DOHH2 (cell line): ENCODE measurements at regions not wholly inside any gene's neighbourhood (a gene's known extent, or its start where the extent isn't known, plus 50 kb on each side); places are given as distances from the start of the nearest gene placed in this dataset.

ENCODE experiments used
- H3F3A ChIP-seq: fragments of 200-600 bp; sonication (generic), shearing (Covaris generic); 2 replicates; pipeline ENCODE4 v1.6.0; 2016; ENCODE audit warnings: antibody characterized with exemption, mild to moderate bottlenecking; ENCODE audit not compliant: control insufficient read depth, insufficient read depth
- H3K27ac ChIP-seq: fragments of 200-600 bp; sonication (generic); 2 replicates; pipeline ENCODE4 v1.5.1; 2014; ENCODE audit warnings: low read depth, mild to moderate bottlenecking, low read length, moderate library complexity
- H3K27me3 ChIP-seq: fragments of 200-600 bp; sonication (generic); 2 replicates; pipeline ENCODE4 v1.6.1; 2014; ENCODE audit warnings: mild to moderate bottlenecking, low read length, mixed read lengths; ENCODE audit not compliant: control insufficient read depth
- H3K36me3 ChIP-seq: fragments of 200-600 bp; sonication (generic); 2 replicates; pipeline ENCODE4 v1.6.1; 2014; ENCODE audit warnings: mild to moderate bottlenecking, low read length, moderate library complexity, mixed read lengths; ENCODE audit not compliant: control insufficient read depth
- H3K4me1 ChIP-seq: fragments of 200-600 bp; sonication (generic); 2 replicates; pipeline ENCODE4 v1.6.1; 2014; ENCODE audit warnings: mild to moderate bottlenecking, low read length, mixed read lengths; ENCODE audit not compliant: control insufficient read depth
- H3K4me2 ChIP-seq: fragments of 200-600 bp; sonication (generic); 2 replicates; pipeline ENCODE4 v1.6.0; 2014; ENCODE audit warnings: mild to moderate bottlenecking, low read length, moderate library complexity
- H3K4me3 ChIP-seq: fragments of 200-600 bp; sonication (generic); 2 replicates; pipeline ENCODE4 v1.5.1; 2014; ENCODE audit warnings: mild to moderate bottlenecking, low read length, mixed read lengths
- H3K79me2 ChIP-seq: fragments of 200-600 bp; sonication (generic); 2 replicates; pipeline ENCODE4 v1.6.1; 2014; ENCODE audit warnings: mild to moderate bottlenecking, low read length, mixed read lengths; ENCODE audit not compliant: control insufficient read depth
- H3K9me2 ChIP-seq: fragments of 200-600 bp; sonication (generic); replicated peaks from 2 replicates; pipeline ENCODE4 v1.6.1; 2014; ENCODE audit warnings: mild to moderate bottlenecking, low read length, mixed read lengths; ENCODE audit not compliant: control insufficient read depth
- H3K9me3 ChIP-seq: fragments of 200-600 bp; sonication (generic); 2 replicates; pipeline ENCODE4 v1.6.1; 2014; ENCODE audit warnings: antibody characterized with exemption, low read length, mixed read lengths; ENCODE audit not compliant: control insufficient read depth, insufficient read depth
- H4K20me1 ChIP-seq: fragments of 200-600 bp; sonication (generic); 2 replicates; pipeline ENCODE4 v1.6.0; 2014; ENCODE audit warnings: low read depth, mild to moderate bottlenecking, antibody characterized with exemption, low read length, moderate library complexity; ENCODE audit not compliant: control insufficient read depth, insufficient read depth
- CTCF ChIP-seq: fragments of 200-600 bp; sonication (generic); IDR thresholded peaks from one replicate; pipeline ENCODE4 v1.5.1; 2014; ENCODE audit warnings: antibody characterized with exemption, mild to moderate bottlenecking, low read depth, low read length; ENCODE audit not compliant: poor library complexity, severe bottlenecking
- EZH2phosphoT487 ChIP-seq: fragments of 200-600 bp; sonication (generic); IDR thresholded peaks from 2 replicates; pipeline ENCODE4 v1.6.1; 2017; ENCODE audit warnings: borderline replicate concordance, mild to moderate bottlenecking, antibody characterized with exemption, low read length, moderate library complexity, mixed read lengths

- H3K27ac ChIP-seq: no peak overlapping the region
- no peaks in the 10 kb centered on the region for H3K9me3 ChIP-seq
- no peak overlapping the region for H3K4me3 ChIP-seq
- H3K9me2 ChIP-seq: no peaks in the 10 kb centered on the region
- TF ChIP-seq EZH2phosphoT487 (no peak), CTCF (no peak)
- no peaks in the 10 kb centered on the region for H4K20me1 ChIP-seq
- H3F3A ChIP-seq: no peaks in the 10 kb centered on the region
- H3K36me3 ChIP-seq: no peaks in the 10 kb centered on the region
- H3K4me2 ChIP-seq: no peak overlapping the region
- H3K27me3 ChIP-seq: no peaks in the 10 kb centered on the region
- H3K79me2 ChIP-seq: no peaks in the 10 kb centered on the region
- H3K4me1 ChIP-seq: no peaks in the 10 kb centered on the region
These were observed 380.4 kb downstream of the PSAT1 start for GRCh38 chr9:78677326-78677725.

DNA sequence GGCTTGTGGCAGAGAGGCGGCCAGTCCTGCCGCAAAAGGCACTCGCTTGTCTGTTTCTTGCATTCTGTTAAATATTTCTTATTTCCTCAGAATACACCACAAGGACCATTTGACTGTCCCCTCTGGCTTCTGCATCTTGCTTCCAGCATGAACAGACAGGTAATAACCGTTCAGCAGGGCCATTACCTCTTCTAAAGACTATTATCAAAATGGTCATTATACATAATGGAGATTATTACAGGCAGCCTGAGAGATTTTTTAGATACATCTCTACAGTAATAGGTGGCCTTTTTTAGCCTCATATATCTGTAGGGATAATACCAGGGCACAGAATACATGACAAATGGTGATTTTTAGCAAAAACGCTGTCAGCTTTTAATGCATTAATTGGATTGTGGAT, 382.0 kb downstream of the PSAT1 start:
- no peaks in the 10 kb centered on the region for H3K36me3 ChIP-seq
- H3K9me2 ChIP-seq: no peaks in the 10 kb centered on the region
- TF ChIP-seq CTCF: no peak
- TF ChIP-seq EZH2phosphoT487: no peak
- H3F3A ChIP-seq: no peaks in the 10 kb centered on the region
- H3K27ac ChIP-seq: no peak overlapping the region
- no peaks in the 10 kb centered on the region for H4K20me1 ChIP-seq
- H3K79me2 ChIP-seq: no peaks in the 10 kb centered on the region
- H3K4me1 ChIP-seq: no peaks in the 10 kb centered on the region
- H3K27me3 ChIP-seq: no peaks in the 10 kb centered on the region
- H3K4me3 ChIP-seq: no peak overlapping the region
- H3K4me2 ChIP-seq: no peak overlapping the region
- H3K9me3 ChIP-seq: no peaks in the 10 kb centered on the region

DNA sequence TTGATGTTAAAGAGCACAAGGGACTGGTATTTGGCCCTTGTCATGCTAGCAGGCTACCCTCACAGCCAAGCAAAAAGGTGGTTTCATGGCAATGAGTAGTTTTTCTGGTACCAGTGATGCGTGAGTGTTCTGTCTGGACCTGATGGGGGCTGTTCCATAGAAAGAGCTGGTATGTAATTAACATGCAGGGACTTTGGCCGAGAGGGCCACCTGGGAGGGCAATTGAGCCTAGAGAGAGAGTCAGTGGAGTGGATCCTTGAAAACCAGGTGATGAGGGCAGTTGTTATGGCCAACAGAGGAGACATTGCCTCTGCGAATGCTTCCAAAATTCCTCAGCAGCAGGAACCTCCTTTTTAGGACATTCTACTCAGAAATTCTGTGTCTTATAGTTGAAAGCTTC, 383.3 kb downstream of the PSAT1 start:
- H3K4me1 ChIP-seq: no peaks in the 10 kb centered on the region
- no peaks in the 10 kb centered on the region for H3K27me3 ChIP-seq
- TF ChIP-seq CTCF (no peak), EZH2phosphoT487 (no peak)
- no peaks in the 10 kb centered on the region for H3F3A ChIP-seq
- H3K27ac ChIP-seq: no peak overlapping the region
- no peaks in the 10 kb centered on the region for H3K36me3 ChIP-seq
- H3K9me3 ChIP-seq: no peaks in the 10 kb centered on the region
- no peaks in the 10 kb centered on the region for H3K9me2 ChIP-seq
- H3K79me2 ChIP-seq: no peaks in the 10 kb centered on the region
- H3K4me3 ChIP-seq: no peak overlapping the region
- H4K20me1 ChIP-seq: no peaks in the 10 kb centered on the region
- H3K4me2 ChIP-seq: no peak overlapping the region

DNA sequence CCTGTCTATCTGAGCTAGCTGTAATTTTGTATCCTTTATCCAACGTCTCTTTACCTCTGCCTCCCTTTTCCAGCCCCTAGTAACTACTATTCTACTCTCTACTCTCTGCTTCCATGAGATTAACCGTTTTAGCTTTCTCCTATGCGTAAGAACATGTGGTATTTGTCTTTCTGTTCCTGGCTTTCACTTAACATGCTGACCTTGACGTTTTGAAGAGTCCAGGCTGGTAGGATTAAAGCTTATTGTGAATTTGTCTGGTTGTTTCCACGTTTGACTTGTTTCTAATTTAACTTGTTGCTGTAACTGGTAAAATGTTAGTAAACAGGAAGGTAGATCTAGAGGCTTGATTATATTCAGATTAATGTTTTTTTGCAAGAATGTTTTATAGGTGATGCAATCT, 385.3 kb downstream of the PSAT1 start:
- Histone ChIP-seq H3K27ac (no peak overlapping the region), H3K4me3 (no peak overlapping the region), H3K4me1 (no peaks in the 10 kb centered on the region), H3K79me2 (no peaks in the 10 kb centered on the region), H3K27me3 (no peaks in the 10 kb centered on the region), H3K36me3 (no peaks in the 10 kb centered on the region), H3K9me2 (no peaks in the 10 kb centered on the region), H4K20me1 (no peaks in the 10 kb centered on the region), H3K9me3 (no peaks in the 10 kb centered on the region), H3K4me2 (no peak overlapping the region), H3F3A (no peaks in the 10 kb centered on the region)
- no peak for TF ChIP-seq CTCF
- TF ChIP-seq EZH2phosphoT487: no peak
